IMR-90 (cell line): ENCODE measurements at regions not wholly inside any gene's neighbourhood (a gene's known extent, or its start where the extent isn't known, plus 50 kb on each side); places are given as distances from the start of the nearest gene placed in this dataset.

Source experiments
- ATAC-seq: fragments of 200-7000 bp; cut with Tn5 transposase; 2 replicates; pipeline ENCODE4 v1.9.1; 2020; ENCODE audit warnings: low read depth, mild to moderate bottlenecking, moderate library complexity
- BruUV-seq: library from RNA; stranded (reverse); fragments of 400-500 nt; replicated peaks from 2 replicates; lab custom pipeline; 2021; lab: Mats Ljungman, UMichigan
- CTCF ChIA-PET: fragments of 300-600 bp; formaldehyde crosslinking; extraction: SDS; loops from one replicate; lab custom pipeline; 2021; ENCODE audit warnings: antibody characterized with exemption; lab: Yijun Ruan, JAX
- POLR2A ChIA-PET: fragments of 300-600 bp; sonication (Branson Sonifier 250); formaldehyde crosslinking; loops from one replicate; lab custom pipeline; 2022; ENCODE audit warnings: antibody characterized with exemption; ENCODE audit not compliant: unreplicated experiment; lab: Charles Lee
- DNase-seq: peaks from one replicate; pipeline ENCODE4 v3.0.0; 2013
- H2AFZ ChIP-seq: replicated peaks from 2 replicates; pipeline ENCODE3; 2013; ENCODE audit warnings: low read length, mild to moderate bottlenecking; ENCODE audit not compliant: poor library complexity
- H2AK5ac ChIP-seq: 2 replicates; pipeline ENCODE4 v1.6.1; 2013; ENCODE audit warnings: low read depth, low read length, inconsistent platforms
- H2AK9ac ChIP-seq: replicated peaks from 2 replicates; pipeline ENCODE3; 2013; ENCODE audit warnings: mild to moderate bottlenecking, low read depth, low read length, moderate library complexity; ENCODE audit not compliant: poor library complexity
- H2BK120ac ChIP-seq: 2 replicates; pipeline ENCODE4 v1.6.1; 2013; ENCODE audit warnings: low read depth, low read length, inconsistent platforms
- H2BK15ac ChIP-seq: 3 replicates; pipeline ENCODE4 v1.6.1; 2013; ENCODE audit warnings: low read depth, low read length, inconsistent platforms
- H2BK20ac ChIP-seq: 2 replicates; pipeline ENCODE4 v1.6.1; 2013; ENCODE audit warnings: low read depth, mild to moderate bottlenecking, inconsistent platforms, low read length, moderate library complexity
- H2BK5ac ChIP-seq: 2 replicates; pipeline ENCODE4 v1.6.1; 2013; ENCODE audit warnings: mild to moderate bottlenecking, low read depth, low read length, inconsistent platforms; ENCODE audit not compliant: poor library complexity, severe bottlenecking
- H3K14ac ChIP-seq: replicated peaks from 2 replicates; pipeline ENCODE4 v1.6.1; 2013; ENCODE audit warnings: low read depth, low read length, inconsistent platforms
- H3K18ac ChIP-seq: 2 replicates; pipeline ENCODE4 v1.6.1; 2013; ENCODE audit warnings: low read depth, low read length, control low read depth
- H3K23ac ChIP-seq: 2 replicates; pipeline ENCODE4 v1.6.1; 2013; ENCODE audit warnings: low read depth, low read length, inconsistent platforms
- H3K27ac ChIP-seq: 2 replicates; pipeline ENCODE4 v1.5.1; 2013; ENCODE audit warnings: mild to moderate bottlenecking, control low read depth, low read length; ENCODE audit not compliant: insufficient read depth
- H3K27me3 ChIP-seq: 2 replicates; pipeline ENCODE4 v1.6.1; 2013; ENCODE audit warnings: low read length; ENCODE audit not compliant: control insufficient read depth, insufficient read depth
- H3K36me3 ChIP-seq: 2 replicates; pipeline ENCODE4 v1.6.1; 2013; ENCODE audit warnings: low read length, mixed read lengths; ENCODE audit not compliant: control insufficient read depth, insufficient read depth
- H3K4ac ChIP-seq: 2 replicates; pipeline ENCODE4 v1.6.1; 2013; ENCODE audit warnings: low read depth, low read length, inconsistent platforms
- H3K4me1 ChIP-seq: 2 replicates; pipeline ENCODE4 v1.6.1; 2013; ENCODE audit warnings: low read length, mixed read lengths; ENCODE audit not compliant: control insufficient read depth, insufficient read depth
- H3K4me2 ChIP-seq: 2 replicates; pipeline ENCODE4 v1.6.1; 2013; ENCODE audit warnings: low read depth, mild to moderate bottlenecking, control low read depth, low read length, moderate library complexity
- H3K4me3 ChIP-seq: 2 replicates; pipeline ENCODE4 v1.5.1; 2013; ENCODE audit warnings: low read depth, mild to moderate bottlenecking, control low read depth, low read length, moderate library complexity; ENCODE audit not compliant: insufficient read depth
- H3K56ac ChIP-seq: 2 replicates; pipeline ENCODE4 v1.6.1; 2013; ENCODE audit warnings: low read length, inconsistent platforms; ENCODE audit not compliant: insufficient read depth; ENCODE audit errors: extremely low read depth
- H3K79me1 ChIP-seq, 2 experiments: 2 replicates each; pipeline ENCODE4 v1.6.1; 2013; ENCODE audit warnings: low read length in 2 of 2, inconsistent platforms in 1 of 2, low read depth in 1 of 2
- H3K9ac ChIP-seq: 2 replicates; pipeline ENCODE4 v1.6.1; 2013; ENCODE audit warnings: low read depth, low read length, control low read depth
- H3K9me1 ChIP-seq: 2 replicates; pipeline ENCODE4 v1.6.1; 2013; ENCODE audit warnings: low read length, inconsistent platforms; ENCODE audit not compliant: insufficient read depth
- H3K9me3 ChIP-seq: 2 replicates; pipeline ENCODE4 v1.6.1; 2013; ENCODE audit warnings: low read length; ENCODE audit not compliant: control insufficient read depth, insufficient read depth
- H4K20me1 ChIP-seq: 2 replicates; pipeline ENCODE4 v1.6.1; 2013; ENCODE audit warnings: low read length, inconsistent platforms; ENCODE audit not compliant: insufficient read depth
- H4K5ac ChIP-seq: 2 replicates; pipeline ENCODE4 v1.6.1; 2013; ENCODE audit warnings: mild to moderate bottlenecking, low read depth, low read length, control low read depth
- H4K8ac ChIP-seq, 2 experiments: 2 replicates each; pipeline ENCODE4 v1.6.1; 2013; ENCODE audit warnings: low read depth in 2 of 2, low read length in 2 of 2, control low read depth in 1 of 2, inconsistent platforms in 1 of 2
- H4K91ac ChIP-seq: 2 replicates; pipeline ENCODE4 v1.6.1; 2013; ENCODE audit warnings: low read depth, low read length, inconsistent platforms; ENCODE audit not compliant: insufficient read depth
- FOS ChIP-seq: fragments of 150-350 bp; IDR thresholded peaks from 2 replicates; pipeline ENCODE4 v1.6.1; 2016; ENCODE audit warnings: low read depth, low read length
- MXI1 ChIP-seq: IDR thresholded peaks from 2 replicates; pipeline ENCODE4 v1.6.1; 2012; ENCODE audit warnings: low read depth, mild to moderate bottlenecking, low read length, moderate library complexity, borderline replicate concordance
- RAD21 ChIP-seq: IDR thresholded peaks from 2 replicates; pipeline ENCODE4 v1.6.1; 2012; ENCODE audit warnings: low read length, improper control_type of control experiment
- WGBS, 2 experiments: methylation state at CpG; one replicate each; pipeline versions ENCODE4 v1.1.5 to v1.1.7; 2013; ENCODE audit warnings: missing lambda C conversion rate in 2 of 2; ENCODE audit not compliant: insufficient read length in 1 of 2; ENCODE audit errors: extremely low coverage in 2 of 2; 5-methylcytosine and 5-hydroxymethylcytosine counted together
- dilution Hi-C: fragments of 300-500 bp; cut with HindIII; formaldehyde crosslinking; loops from one replicate; pipeline ENCODE4 v1.14.3; 2018; ENCODE audit warnings: low sequenced_read_pairs; ENCODE audit not compliant: unreplicated experiment
- in situ Hi-C: fragments of 300-500 bp; cut with MboI; formaldehyde crosslinking; loops from 3 replicates; pipeline ENCODE4 v1.14.3; 2019; ENCODE audit warnings: low sequenced_read_pairs, inconsistent platforms, mixed read lengths
- intact Hi-C: fragments of 100-400 bp; cut with micrococcal nuclease; formaldehyde crosslinking; loops from 2 replicates; pipeline ENCODE4 v1.10.0; 2022
- TF ChIP-seq, protein P1 (sequence below): fragments of 150-350 bp; IDR thresholded peaks from 2 replicates; pipeline ENCODE4 v1.6.1; 2017; ENCODE audit warnings: mild to moderate bottlenecking, antibody characterized with exemption, low read length, low read depth
- TF ChIP-seq, protein P2 (sequence below): conservative IDR thresholded peaks from 2 replicates; pipeline ENCODE4 v1.5.1; 2012; ENCODE audit warnings: mild to moderate bottlenecking, low read depth, low read length, improper control_type of control experiment

DNA sequence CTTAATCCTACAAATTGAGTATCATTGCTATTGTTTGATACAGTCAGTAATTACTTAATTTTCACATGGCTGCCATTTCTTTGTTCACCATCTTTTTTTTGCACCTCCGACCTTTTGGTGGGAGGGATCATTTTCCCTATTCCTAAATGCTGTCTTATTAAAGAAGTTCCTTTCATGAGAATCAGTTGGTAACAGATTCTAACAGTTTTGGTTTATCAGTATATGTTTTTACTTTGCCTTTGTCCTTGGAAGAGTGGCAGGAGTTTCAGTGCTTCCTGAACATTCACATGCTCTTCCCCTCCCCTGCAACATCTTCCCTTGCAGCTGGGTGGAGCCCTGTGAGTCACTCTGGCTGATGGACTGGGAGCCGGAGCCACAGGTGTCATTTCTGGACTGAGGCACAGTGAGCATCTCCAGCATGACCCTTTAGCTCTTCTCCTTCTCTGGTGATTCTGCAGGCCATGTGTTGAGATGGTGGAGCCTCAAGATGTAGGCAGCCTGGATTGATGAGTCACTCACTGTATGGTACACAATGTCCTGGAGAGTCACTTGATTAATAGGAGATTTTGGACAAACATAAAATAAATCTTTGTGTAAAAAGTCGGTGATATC, 217.7 kb downstream of the URB2 start:
- H3K9me3 ChIP-seq, result no peaks in the 10 kb centered on the region
- no peak overlapping the region for H3K27ac ChIP-seq
- no peak overlapping the region for H2AFZ ChIP-seq
- POLR2A ChIA-PET, result no interaction called here
- WGBS, 2 experiments, result no CpG with 5 or more reads among the region's 3 CpGs
- H3K56ac ChIP-seq, result no peak overlapping the region
- H2AK5ac ChIP-seq, result no peak overlapping the region
- H3K4me3 ChIP-seq, result no peak overlapping the region
- no peak overlapping the region for H3K4ac ChIP-seq
- BruUV-seq, result no TSS peak
- H4K20me1 ChIP-seq, result no peaks in the 10 kb centered on the region
- H4K5ac ChIP-seq, result no peak overlapping the region
- no peak overlapping the region for H2AK9ac ChIP-seq
- H3K79me1 ChIP-seq, result no peaks in the 10 kb centered on the region
- no peak overlapping the region for H2BK20ac ChIP-seq
- intact Hi-C loops (no loop called here), dilution Hi-C loops (no loop called here), in situ Hi-C loops (no loop called here)
- ATAC-seq, result no peak
- H4K91ac ChIP-seq, result no peak overlapping the region
- H3K18ac ChIP-seq, result no peak overlapping the region
- H2BK5ac ChIP-seq, result no peak overlapping the region
- H2BK15ac ChIP-seq, result no peak overlapping the region
- H3K14ac ChIP-seq, result no peak overlapping the region
- no peak overlapping the region for H3K4me2 ChIP-seq
- TF ChIP-seq, protein P1, sequence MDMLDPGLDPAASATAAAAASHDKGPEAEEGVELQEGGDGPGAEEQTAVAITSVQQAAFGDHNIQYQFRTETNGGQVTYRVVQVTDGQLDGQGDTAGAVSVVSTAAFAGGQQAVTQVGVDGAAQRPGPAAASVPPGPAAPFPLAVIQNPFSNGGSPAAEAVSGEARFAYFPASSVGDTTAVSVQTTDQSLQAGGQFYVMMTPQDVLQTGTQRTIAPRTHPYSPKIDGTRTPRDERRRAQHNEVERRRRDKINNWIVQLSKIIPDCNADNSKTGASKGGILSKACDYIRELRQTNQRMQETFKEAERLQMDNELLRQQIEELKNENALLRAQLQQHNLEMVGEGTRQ, result no peak
- no peak for TF ChIP-seq RAD21
- TF ChIP-seq, protein P2, sequence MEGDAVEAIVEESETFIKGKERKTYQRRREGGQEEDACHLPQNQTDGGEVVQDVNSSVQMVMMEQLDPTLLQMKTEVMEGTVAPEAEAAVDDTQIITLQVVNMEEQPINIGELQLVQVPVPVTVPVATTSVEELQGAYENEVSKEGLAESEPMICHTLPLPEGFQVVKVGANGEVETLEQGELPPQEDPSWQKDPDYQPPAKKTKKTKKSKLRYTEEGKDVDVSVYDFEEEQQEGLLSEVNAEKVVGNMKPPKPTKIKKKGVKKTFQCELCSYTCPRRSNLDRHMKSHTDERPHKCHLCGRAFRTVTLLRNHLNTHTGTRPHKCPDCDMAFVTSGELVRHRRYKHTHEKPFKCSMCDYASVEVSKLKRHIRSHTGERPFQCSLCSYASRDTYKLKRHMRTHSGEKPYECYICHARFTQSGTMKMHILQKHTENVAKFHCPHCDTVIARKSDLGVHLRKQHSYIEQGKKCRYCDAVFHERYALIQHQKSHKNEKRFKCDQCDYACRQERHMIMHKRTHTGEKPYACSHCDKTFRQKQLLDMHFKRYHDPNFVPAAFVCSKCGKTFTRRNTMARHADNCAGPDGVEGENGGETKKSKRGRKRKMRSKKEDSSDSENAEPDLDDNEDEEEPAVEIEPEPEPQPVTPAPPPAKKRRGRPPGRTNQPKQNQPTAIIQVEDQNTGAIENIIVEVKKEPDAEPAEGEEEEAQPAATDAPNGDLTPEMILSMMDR, result no peak
- no peak for TF ChIP-seq FOS
- no peak for TF ChIP-seq MXI1
- H4K8ac ChIP-seq, result no peak overlapping the region
- no peak overlapping the region for H3K9ac ChIP-seq
- H3K23ac ChIP-seq, result no peak overlapping the region
- CTCF ChIA-PET, result no interaction called here
- no peaks in the 10 kb centered on the region; the same call in 1 of the 2 replicates for H3K27me3 ChIP-seq
- H2BK120ac ChIP-seq, result no peak overlapping the region
- no peaks in the 10 kb centered on the region for H3K9me1 ChIP-seq
- no peak for DNase-seq
- H3K36me3 ChIP-seq, result no peaks in the 10 kb centered on the region
- H3K4me1 ChIP-seq, result no peaks in the 10 kb centered on the region
